RWPE2 (cell line): ENCODE measurements at regions not wholly inside any gene's neighbourhood (a gene's known extent, or its start where the extent isn't known, plus 50 kb on each side); places are given as distances from the start of the nearest gene placed in this dataset.
"Not testable (repeated sequence)": the region's sequence is repeated elsewhere in the genome, so short reads cannot be mapped to it uniquely, and the experiment has no call there.

Source experiments
- ATAC-seq: fragments of 200-7000 bp; cut with Tn5 transposase; 3 replicates; pipeline ENCODE4 v1.9.1; 2021; ENCODE audit warnings: low read depth
- DNase-seq: peaks from one replicate; pipeline ENCODE4 v3.0.0-alpha.2; 2020; ENCODE audit warnings: low spot score
- H3K27ac ChIP-seq: fragments of 450-650 bp; 2 replicates; pipeline ENCODE4 v1.5.1; 2017; ENCODE audit warnings: mild to moderate bottlenecking; ENCODE audit not compliant: poor library complexity, severe bottlenecking
- H3K27me3 ChIP-seq: fragments of 250-450 bp; sonication (Bioruptor Pico); 2 replicates; pipeline ENCODE4 v1.5.1; 2021; ENCODE audit warnings: mild to moderate bottlenecking, moderate library complexity; ENCODE audit not compliant: insufficient read depth, poor library complexity, severe bottlenecking
- H3K36me3 ChIP-seq: fragments of 250-450 bp; sonication (Bioruptor Pico); 2 replicates; pipeline ENCODE4 v1.5.1; 2020; ENCODE audit warnings: low read depth, mild to moderate bottlenecking, moderate library complexity
- H3K4me1 ChIP-seq: fragments of 250-450 bp; sonication (Bioruptor Pico); 2 replicates; pipeline ENCODE4 v1.5.1; 2021; ENCODE audit warnings: mild to moderate bottlenecking, moderate library complexity; ENCODE audit not compliant: insufficient read depth, poor library complexity, severe bottlenecking
- H3K4me3 ChIP-seq: fragments of 250-450 bp; sonication (Bioruptor Pico); 2 replicates; pipeline ENCODE4 v1.5.1; 2021; ENCODE audit warnings: mild to moderate bottlenecking, moderate library complexity; ENCODE audit not compliant: severe bottlenecking
- H3K9me3 ChIP-seq: fragments of 250-450 bp; sonication (Bioruptor Pico); 2 replicates; pipeline ENCODE4 v1.5.1; 2021; ENCODE audit warnings: mild to moderate bottlenecking, moderate library complexity; ENCODE audit not compliant: severe bottlenecking
- TF ChIP-seq, protein P1 (sequence below): fragments of 450-650 bp; IDR thresholded peaks from one replicate; pipeline ENCODE4 v1.5.1; 2017; ENCODE audit warnings: mild to moderate bottlenecking, moderate library complexity; ENCODE audit not compliant: poor library complexity, severe bottlenecking

GRCh38 chr1:37358992-37359391 is 115.4 kb upstream of the ZC3H12A start:
- DNase-seq, result no peak
- Histone ChIP-seq H3K36me3 (no peaks in the 10 kb centered on the region), H3K27me3 (peaks cover 5% of the 10 kb centered on the region), H3K9me3 (no peaks in the 10 kb centered on the region), H3K4me3 (no peak overlapping the region), H3K27ac (no peak overlapping the region), H3K4me1 (no peaks in the 10 kb centered on the region)
- no peak for ATAC-seq
- TF ChIP-seq, protein P1, sequence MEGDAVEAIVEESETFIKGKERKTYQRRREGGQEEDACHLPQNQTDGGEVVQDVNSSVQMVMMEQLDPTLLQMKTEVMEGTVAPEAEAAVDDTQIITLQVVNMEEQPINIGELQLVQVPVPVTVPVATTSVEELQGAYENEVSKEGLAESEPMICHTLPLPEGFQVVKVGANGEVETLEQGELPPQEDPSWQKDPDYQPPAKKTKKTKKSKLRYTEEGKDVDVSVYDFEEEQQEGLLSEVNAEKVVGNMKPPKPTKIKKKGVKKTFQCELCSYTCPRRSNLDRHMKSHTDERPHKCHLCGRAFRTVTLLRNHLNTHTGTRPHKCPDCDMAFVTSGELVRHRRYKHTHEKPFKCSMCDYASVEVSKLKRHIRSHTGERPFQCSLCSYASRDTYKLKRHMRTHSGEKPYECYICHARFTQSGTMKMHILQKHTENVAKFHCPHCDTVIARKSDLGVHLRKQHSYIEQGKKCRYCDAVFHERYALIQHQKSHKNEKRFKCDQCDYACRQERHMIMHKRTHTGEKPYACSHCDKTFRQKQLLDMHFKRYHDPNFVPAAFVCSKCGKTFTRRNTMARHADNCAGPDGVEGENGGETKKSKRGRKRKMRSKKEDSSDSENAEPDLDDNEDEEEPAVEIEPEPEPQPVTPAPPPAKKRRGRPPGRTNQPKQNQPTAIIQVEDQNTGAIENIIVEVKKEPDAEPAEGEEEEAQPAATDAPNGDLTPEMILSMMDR, result no peak

- DNase-seq, result no peak
- Histone ChIP-seq H3K4me1 (no peaks in the 10 kb centered on the region), H3K27me3 (peaks cover 5% of the 10 kb centered on the region), H3K4me3 (no peak overlapping the region), H3K36me3 (no peaks in the 10 kb centered on the region), H3K27ac (no peak overlapping the region), H3K9me3 (no peaks in the 10 kb centered on the region)
- ATAC-seq, result no peak
- TF ChIP-seq, protein P1, result no peak
Observed at GRCh38 chr1:37360011-37360410, 114.4 kb upstream of the ZC3H12A start.

DNA sequence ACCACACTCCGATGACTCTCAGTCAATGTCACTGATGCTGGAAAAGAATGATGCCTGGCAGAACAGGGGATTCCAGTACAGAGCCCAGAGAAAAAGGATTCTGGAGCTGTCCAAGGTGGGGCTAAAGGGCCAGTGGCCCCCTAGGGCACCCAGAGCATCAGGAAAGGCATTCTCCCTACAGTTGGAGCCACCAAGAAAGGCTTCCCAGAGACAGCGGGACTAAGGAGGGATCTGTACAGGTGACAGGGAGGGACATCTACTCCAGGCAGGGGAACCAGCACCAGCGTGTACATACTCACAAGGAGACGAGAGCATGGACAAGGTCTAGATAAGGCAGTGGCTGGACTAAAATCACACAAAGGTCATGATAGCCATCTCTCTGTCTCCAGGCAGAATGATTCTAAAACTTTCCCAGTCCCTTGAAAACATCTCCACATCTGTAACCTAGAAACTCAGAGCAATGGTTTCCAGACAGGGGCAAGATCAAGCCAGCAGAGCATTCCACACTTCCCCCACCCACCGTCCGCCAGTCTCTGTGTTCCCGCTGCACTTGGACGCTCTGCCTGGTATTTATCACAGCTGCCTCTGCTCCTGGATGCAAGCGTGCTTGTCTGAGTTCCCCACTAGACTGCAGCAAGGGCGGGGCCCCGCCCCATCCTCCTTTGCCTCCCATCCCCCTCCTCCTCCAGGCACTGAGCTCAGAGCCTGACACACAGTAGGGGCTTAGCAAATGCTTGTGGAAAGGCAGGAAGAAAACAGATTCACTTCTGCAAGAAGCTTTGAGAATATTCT is 111.6 kb upstream of the ZC3H12A start:
- Histone ChIP-seq H3K9me3 (no peaks in the 10 kb centered on the region), H3K4me1 (no peaks in the 10 kb centered on the region), H3K27ac (no peak overlapping the region), H3K36me3 (no peaks in the 10 kb centered on the region), H3K27me3 (peaks cover 5% of the 10 kb centered on the region), H3K4me3 (no peak overlapping the region)
- DNase-seq (no peak), ATAC-seq (no peak)
- TF ChIP-seq, protein P1, result no peak

GRCh38 chr1:37363535-37363934 is 110.8 kb upstream of the ZC3H12A start:
- H3K36me3 ChIP-seq, result no peaks in the 10 kb centered on the region
- peaks cover 5% of the 10 kb centered on the region for H3K27me3 ChIP-seq
- ATAC-seq, result no peak
- DNase-seq, result no peak
- H3K9me3 ChIP-seq, result no peaks in the 10 kb centered on the region
- no peak overlapping the region for H3K4me3 ChIP-seq
- H3K4me1 ChIP-seq, result no peaks in the 10 kb centered on the region
- no peak overlapping the region for H3K27ac ChIP-seq
- TF ChIP-seq, protein P1, result no peak

- H3K4me1 ChIP-seq, H3K4me3 ChIP-seq, H3K36me3 ChIP-seq, ATAC-seq, H3K27ac ChIP-seq, H3K27me3 ChIP-seq, DNase-seq, H3K9me3 ChIP-seq: not testable (repeated sequence)
Observed at GRCh38 chr1:37368665-37369315, 105.6 kb upstream of the ZC3H12A start.
